Natural killer cell (primary cell): ENCODE measurements at regions not wholly inside any gene's neighbourhood (a gene's known extent, or its start where the extent isn't known, plus 50 kb on each side); places are given as distances from the start of the nearest gene placed in this dataset.

Experiments used
- ATAC-seq, 3 donors: fragments of 150-1000 bp in 2 of 3; fragments of 200-7000 bp in 1 of 3; cut with Tn5 transposase; 1 replicate in 1 of 3; 2 replicates in 2 of 3; pipeline ENCODE4 v1.10.0; 2021; ENCODE audit warnings: mild to moderate bottlenecking in 2 of 3, moderate library complexity in 2 of 3
- DNase-seq, 2 donors: peaks; one replicate each; pipeline versions ENCODE4 v3.0.0 to v3.0.0-alpha.2; 2013 to 2021; ENCODE audit warnings: mixed read lengths in 1 of 2
- H3K27ac ChIP-seq: one replicate; pipeline ENCODE4 v1.5.1; 2013; ENCODE audit warnings: mild to moderate bottlenecking, low read length
- H3K27me3 ChIP-seq: one replicate; pipeline ENCODE4 v1.6.1; 2013; ENCODE audit warnings: low read length; ENCODE audit not compliant: control insufficient read depth, insufficient read depth
- H3K36me3 ChIP-seq: one replicate; pipeline ENCODE4 v1.6.1; 2013; ENCODE audit warnings: low read length; ENCODE audit not compliant: control insufficient read depth, insufficient read depth
- H3K4me1 ChIP-seq: one replicate; pipeline ENCODE4 v1.6.1; 2013; ENCODE audit warnings: low read length; ENCODE audit not compliant: control insufficient read depth, insufficient read depth
- H3K4me3 ChIP-seq: one replicate; pipeline ENCODE4 v1.5.1; 2013; ENCODE audit warnings: low read length
- H3K9me3 ChIP-seq: one replicate; pipeline ENCODE4 v1.6.1; 2013; ENCODE audit warnings: low read length; ENCODE audit not compliant: control insufficient read depth, insufficient read depth
- H3K27ac Mint-ChIP-seq, 2 donors: one replicate each; pipeline ENCODE4 v1.8.0; 2022; ENCODE audit warnings: mild to moderate bottlenecking in 2 of 2, mixed read lengths in 2 of 2, moderate library complexity in 1 of 2
- H3K27me3 Mint-ChIP-seq, 2 donors: one replicate each; pipeline ENCODE4 v1.8.0; 2022; ENCODE audit warnings: low read depth in 2 of 2, mixed read lengths in 2 of 2
- H3K36me3 Mint-ChIP-seq: one replicate; pipeline ENCODE4 v1.8.0; 2022; ENCODE audit warnings: mixed read lengths
- H3K4me1 Mint-ChIP-seq, 2 donors: one replicate each; pipeline ENCODE4 v1.8.0; 2022; ENCODE audit warnings: mixed read lengths in 2 of 2
- H3K4me3 Mint-ChIP-seq: one replicate; pipeline ENCODE4 v1.8.0; 2022; ENCODE audit warnings: mild to moderate bottlenecking, moderate library complexity, mixed read lengths
- H3K9me3 Mint-ChIP-seq, 2 donors: one replicate each; pipeline ENCODE4 v1.8.0; 2022; ENCODE audit warnings: mixed read lengths in 2 of 2
- WGBS: methylation state at CpG from one replicate; pipeline ENCODE4 v1.1.7; 2013; ENCODE audit warnings: missing lambda C conversion rate; ENCODE audit not compliant: insufficient coverage; 5-methylcytosine and 5-hydroxymethylcytosine counted together
- intact Hi-C: fragments of 100-400 bp; cut with micrococcal nuclease; formaldehyde crosslinking; loops from one replicate; pipeline ENCODE4 v1.14.2; 2022
- TF ChIP-seq, protein P1 (sequence below): fragments of 200-600 bp; IDR thresholded peaks from one replicate; pipeline ENCODE4 v1.8.0; 2022; ENCODE audit warnings: antibody characterized with exemption

DNA sequence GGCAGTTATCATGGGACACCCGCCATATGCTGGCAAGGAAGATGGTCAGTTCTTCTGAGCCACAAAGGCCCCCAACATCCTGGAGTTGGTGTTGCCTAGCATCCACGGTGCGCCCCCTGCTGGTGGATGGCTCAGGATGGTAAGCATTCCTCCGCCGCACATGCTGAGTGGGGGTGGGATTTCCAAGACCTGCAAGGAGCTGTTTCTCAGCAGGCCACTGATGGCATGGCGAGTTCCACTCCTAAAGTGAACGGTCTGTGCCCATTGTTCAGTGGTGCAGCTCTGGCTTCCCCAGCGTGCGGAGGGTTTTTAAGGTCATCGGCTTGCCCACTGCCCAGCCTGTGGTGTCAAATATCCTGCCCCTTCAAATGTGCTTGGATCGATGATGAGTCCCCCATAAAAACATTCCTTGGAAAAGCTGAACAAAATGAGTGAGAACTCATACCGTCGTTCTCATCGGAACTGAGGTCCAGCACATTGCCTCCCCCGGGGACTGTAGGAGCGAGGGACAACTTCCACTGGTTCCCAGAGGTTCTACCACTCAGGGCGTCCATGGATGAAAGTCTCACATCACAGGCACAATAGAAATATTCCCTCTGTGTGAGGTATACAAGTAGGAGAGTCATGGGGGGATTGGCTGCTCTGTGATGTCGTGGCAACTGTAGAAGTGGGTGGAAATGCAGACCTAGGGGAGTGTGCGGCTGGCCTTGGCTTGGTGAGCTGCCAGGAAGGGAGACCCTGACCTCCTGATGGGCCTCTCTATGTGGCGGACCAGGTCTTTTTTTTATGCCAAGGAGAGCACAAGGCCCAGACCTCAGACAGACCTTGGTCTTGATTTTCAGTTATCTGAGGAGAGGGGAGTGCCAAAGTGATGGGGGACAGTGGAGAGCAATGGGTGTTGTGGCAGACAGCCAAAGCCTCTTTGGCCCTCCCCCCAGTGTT, 102.0 kb downstream of the SNRPN start:
- intact Hi-C loops = no loop called here
- H3K4me1 Mint-ChIP-seq = no peaks in the 10 kb centered on the region
- H3K27me3 Mint-ChIP-seq = no peaks in the 10 kb centered on the region
- TF ChIP-seq, protein P1, sequence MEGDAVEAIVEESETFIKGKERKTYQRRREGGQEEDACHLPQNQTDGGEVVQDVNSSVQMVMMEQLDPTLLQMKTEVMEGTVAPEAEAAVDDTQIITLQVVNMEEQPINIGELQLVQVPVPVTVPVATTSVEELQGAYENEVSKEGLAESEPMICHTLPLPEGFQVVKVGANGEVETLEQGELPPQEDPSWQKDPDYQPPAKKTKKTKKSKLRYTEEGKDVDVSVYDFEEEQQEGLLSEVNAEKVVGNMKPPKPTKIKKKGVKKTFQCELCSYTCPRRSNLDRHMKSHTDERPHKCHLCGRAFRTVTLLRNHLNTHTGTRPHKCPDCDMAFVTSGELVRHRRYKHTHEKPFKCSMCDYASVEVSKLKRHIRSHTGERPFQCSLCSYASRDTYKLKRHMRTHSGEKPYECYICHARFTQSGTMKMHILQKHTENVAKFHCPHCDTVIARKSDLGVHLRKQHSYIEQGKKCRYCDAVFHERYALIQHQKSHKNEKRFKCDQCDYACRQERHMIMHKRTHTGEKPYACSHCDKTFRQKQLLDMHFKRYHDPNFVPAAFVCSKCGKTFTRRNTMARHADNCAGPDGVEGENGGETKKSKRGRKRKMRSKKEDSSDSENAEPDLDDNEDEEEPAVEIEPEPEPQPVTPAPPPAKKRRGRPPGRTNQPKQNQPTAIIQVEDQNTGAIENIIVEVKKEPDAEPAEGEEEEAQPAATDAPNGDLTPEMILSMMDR = no peak
- H3K4me3 Mint-ChIP-seq = no peak overlapping the region
- Histone ChIP-seq H3K36me3 (peaks cover 29% of the 10 kb centered on the region), H3K9me3 (peaks cover 100% of the 10 kb centered on the region), H3K27ac (no peak overlapping the region), H3K4me3 (no peak overlapping the region), H3K4me1 (no peaks in the 10 kb centered on the region), H3K27me3 (no peaks in the 10 kb centered on the region)
- H3K27ac Mint-ChIP-seq = no peak overlapping the region
- H3K36me3 Mint-ChIP-seq = peaks cover 55% of the 10 kb centered on the region
- no peak for DNase-seq
- no peak for ATAC-seq
- peaks cover 15 to 32% of the 10 kb centered on the region in 2 donors for H3K9me3 Mint-ChIP-seq
- WGBS = 93% methylated on average over 20 of the region's 20 CpGs

DNA sequence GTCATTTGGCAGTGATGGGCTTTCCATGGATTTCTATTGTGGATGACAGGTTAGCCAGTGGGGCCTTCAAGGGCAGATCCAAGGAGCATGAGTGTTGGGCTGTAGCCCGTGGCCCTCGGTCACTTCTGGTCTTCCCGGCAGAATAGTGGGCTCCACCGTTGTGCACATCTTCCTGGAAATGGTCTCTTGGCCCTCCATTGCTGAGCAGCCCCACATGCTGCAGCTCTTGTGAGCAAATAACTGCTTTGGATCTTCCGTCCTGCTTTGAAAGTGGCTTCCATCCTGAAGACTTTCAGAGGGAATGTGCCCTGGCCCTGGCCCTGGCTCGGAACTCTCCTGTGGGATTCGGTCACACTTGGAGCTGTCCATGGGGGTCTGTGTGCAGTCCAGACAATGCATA, 102.8 kb downstream of the SNRPN start:
- Histone ChIP-seq H3K4me1 (no peaks in the 10 kb centered on the region), H3K36me3 (peaks cover 33% of the 10 kb centered on the region), H3K9me3 (peaks cover 100% of the 10 kb centered on the region), H3K27ac (no peak overlapping the region), H3K27me3 (no peaks in the 10 kb centered on the region), H3K4me3 (no peak overlapping the region)
- Mint-ChIP-seq H3K4me3 (no peak overlapping the region), H3K9me3 (peaks cover 15 to 35% of the 10 kb centered on the region in 2 donors), H3K36me3 (peaks cover 58% of the 10 kb centered on the region), H3K4me1 (no peaks in the 10 kb centered on the region), H3K27ac (no peak overlapping the region), H3K27me3 (no peaks in the 10 kb centered on the region)
- DNase-seq (no peak), ATAC-seq (no peak)
- intact Hi-C loops = no loop called here
- 94% methylated on average over 7 of the region's 7 CpGs for WGBS
- TF ChIP-seq, protein P1 = no peak

DNA sequence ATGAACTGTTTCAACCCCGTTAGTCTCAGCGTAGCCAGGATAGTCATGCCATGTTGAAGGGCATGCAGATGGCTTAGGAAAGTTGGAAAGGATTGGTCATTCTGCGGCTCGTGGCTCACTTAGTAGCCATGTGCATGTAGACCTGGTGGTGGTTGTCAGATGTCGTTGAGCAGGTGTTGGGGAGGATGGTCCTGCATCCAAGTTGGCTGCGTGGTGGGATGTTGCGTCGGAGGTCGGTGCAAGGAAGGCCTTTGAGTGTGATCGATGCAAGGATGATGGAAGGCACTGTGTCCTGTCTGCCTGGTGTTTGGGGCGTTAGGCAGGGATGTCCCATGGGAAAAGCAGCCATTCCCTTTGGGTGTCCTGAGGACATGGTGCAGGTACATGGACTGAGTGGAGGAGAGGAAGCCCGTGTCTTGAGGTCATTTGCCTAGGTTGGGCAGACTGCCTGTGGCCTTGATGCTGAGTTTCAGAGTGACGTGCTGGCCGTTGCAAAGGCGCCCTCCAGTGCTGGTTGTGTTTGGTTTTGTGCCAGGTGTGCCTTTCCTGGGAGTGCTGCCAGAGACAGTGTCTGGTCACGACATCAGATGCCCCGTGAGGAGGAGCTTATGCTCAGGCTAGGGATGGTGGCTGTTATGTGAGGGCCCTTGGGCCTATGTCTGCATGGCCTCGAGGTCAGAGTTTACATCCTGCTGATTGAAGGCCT, 103.4 kb downstream of the SNRPN start:
- Mint-ChIP-seq H3K27ac (no peak overlapping the region), H3K4me1 (no peaks in the 10 kb centered on the region), H3K36me3 (peaks cover 63% of the 10 kb centered on the region), H3K27me3 (no peaks in the 10 kb centered on the region), H3K9me3 (peaks cover 17 to 38% of the 10 kb centered on the region in 2 donors), H3K4me3 (no peak overlapping the region)
- ATAC-seq (no peak), DNase-seq (no peak)
- intact Hi-C loops = no loop called here
- no peak overlapping the region for H3K4me3 ChIP-seq
- H3K36me3 ChIP-seq = peaks cover 35% of the 10 kb centered on the region
- no peak overlapping the region for H3K27ac ChIP-seq
- TF ChIP-seq, protein P1 = no peak
- 89% methylated on average over 18 of the region's 18 CpGs for WGBS
- peaks cover 100% of the 10 kb centered on the region for H3K9me3 ChIP-seq
- no peaks in the 10 kb centered on the region for H3K27me3 ChIP-seq
- H3K4me1 ChIP-seq = no peaks in the 10 kb centered on the region
